ENCODE measurements at regions not wholly inside any gene's neighbourhood (a gene's known extent, or its start where the extent isn't known, plus 50 kb on each side); places are given as distances from the start of the nearest gene placed in this dataset.

DNA sequence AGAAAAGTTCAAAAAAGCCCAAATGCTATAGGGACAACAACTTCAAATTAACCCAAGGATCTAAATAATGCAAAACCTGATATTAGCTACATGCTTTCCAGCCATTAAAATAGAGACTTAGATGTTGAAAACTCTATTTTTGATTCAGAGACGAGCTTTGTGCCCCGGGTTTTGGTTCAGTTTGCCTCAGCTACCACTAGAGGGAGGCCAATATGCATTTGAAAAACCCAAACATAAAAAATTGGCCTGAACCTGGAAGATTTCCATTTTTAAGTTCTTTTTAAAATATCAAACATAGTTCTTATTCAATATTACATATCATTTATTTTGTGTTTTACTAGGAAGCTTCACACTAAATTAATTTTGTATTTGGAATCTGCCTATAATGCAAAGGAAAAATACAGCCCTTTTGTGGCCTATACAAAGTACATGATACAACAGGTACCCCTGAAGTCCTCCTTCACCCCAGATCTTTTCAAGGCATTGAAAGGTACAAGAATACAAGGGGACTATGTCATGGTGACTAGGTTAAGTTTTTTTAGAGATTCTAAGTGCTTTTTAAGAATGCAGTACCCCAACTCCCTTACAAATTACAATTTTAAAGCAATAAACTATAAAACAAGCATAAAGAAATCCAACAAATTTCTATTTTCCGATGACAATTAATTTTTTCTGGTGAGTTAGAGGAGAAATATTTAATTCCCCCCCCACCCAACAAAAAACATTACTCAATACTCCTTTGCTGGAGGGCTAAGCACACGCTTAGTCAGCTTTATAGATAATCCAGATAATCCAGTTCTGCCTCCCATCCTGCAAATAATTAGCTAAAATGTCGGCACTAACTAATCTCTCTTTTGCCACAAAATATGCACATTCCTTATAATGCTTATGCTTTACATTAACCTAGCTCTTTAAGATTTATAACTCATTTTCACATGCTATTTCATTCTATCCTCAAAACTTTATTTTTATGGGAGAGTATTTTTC lies 97.7 kb upstream of the PTPN13 start:
- H3K79me1 ChIP-seq (ENCODE audit: low read depth, low read length), result no peaks in the 10 kb centered on the region
- H3K4ac ChIP-seq (ENCODE audit: low read length), result no peak overlapping the region
- H4K91ac ChIP-seq (ENCODE audit: low read depth, low read length, poor library complexity), result no peak overlapping the region
- no CpG with 5 or more reads among the region's 5 CpGs for WGBS, 2 donors (ENCODE audit: extremely low coverage in 2 of 2, insufficient read length in 2 of 2, insufficient replicate concordance in 1 of 2)
- H2BK12ac ChIP-seq (ENCODE audit: low read length), result no peak overlapping the region
- no peak for DNase-seq (ENCODE audit: low spot score)
- no peak overlapping the region for H3K23ac ChIP-seq (ENCODE audit: low read depth, low read length, poor library complexity)
- H3K4me3 ChIP-seq (ENCODE audit: low read length in 2 of 2), result no peak overlapping the region
- no peak overlapping the region for H3K27ac ChIP-seq (replicated peaks; ENCODE audit: low read length)
- H4K8ac ChIP-seq (ENCODE audit: low read depth, low read length), result no peak overlapping the region
- H3K9me3 ChIP-seq (replicated peaks in 1 of 2; ENCODE audit: control insufficient read depth in 2 of 2, insufficient read depth in 1 of 2, low read depth in 1 of 2, low read length in 2 of 2), result peaks cover 0 to 3% of the 10 kb centered on the region in 2 donors
- H3K14ac ChIP-seq (ENCODE audit: low read length), result no peak overlapping the region
- no peak overlapping the region for H2BK120ac ChIP-seq (ENCODE audit: low read depth, low read length)
- H3K9ac ChIP-seq (ENCODE audit: low read depth, low read length, poor library complexity), result no peak overlapping the region
- no peak overlapping the region for H3K18ac ChIP-seq (ENCODE audit: low read length)
- H2AFZ ChIP-seq (ENCODE audit: low read length), result peak overlapping the region; percentile 79
- H3K27me3 ChIP-seq (ENCODE audit: control insufficient read depth in 3 of 3, insufficient read depth in 3 of 3, low read depth in 1 of 3, low read length in 3 of 3), result no peaks in the 10 kb centered on the region
- H2BK5ac ChIP-seq (ENCODE audit: low read length), result no peak overlapping the region
- no peaks in the 10 kb centered on the region for H3K36me3 ChIP-seq (replicated peaks in 1 of 2; ENCODE audit: control insufficient read depth in 2 of 2, insufficient read depth in 2 of 2, low read length in 2 of 2)
- H2BK15ac ChIP-seq (ENCODE audit: low read length), result no peak overlapping the region
- H2AK5ac ChIP-seq (ENCODE audit: low read depth, low read length), result no peak overlapping the region
- peaks cover 9 to 16% of the 10 kb centered on the region in 2 donors for H3K4me1 ChIP-seq (ENCODE audit: control insufficient read depth in 2 of 2, insufficient read depth in 1 of 2, low read depth in 1 of 2, low read length in 2 of 2)
- no peak overlapping the region for H3K4me2 ChIP-seq (ENCODE audit: insufficient read depth, low read length, poor library complexity, severe bottlenecking)

DNA sequence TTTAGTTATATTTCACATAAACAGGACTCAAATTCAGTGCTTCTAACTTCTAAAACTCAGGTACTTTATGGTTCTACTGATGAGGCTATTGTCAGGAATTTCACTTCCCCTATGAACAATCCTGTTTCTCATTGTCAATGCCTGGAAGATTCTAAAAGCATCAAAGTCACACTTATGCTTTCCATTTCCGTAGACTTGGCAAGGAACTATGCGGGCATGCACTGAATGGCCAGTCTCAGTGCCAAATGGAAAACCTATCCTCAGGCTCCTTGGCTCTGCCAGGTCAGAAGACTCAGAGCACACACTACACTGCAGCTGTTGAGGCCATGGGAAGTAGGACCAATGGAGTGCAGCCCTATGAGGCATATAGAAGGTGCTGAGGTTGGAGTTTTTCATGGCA lies 97.0 kb upstream of the PTPN13 start:
- Histone ChIP-seq H2BK15ac (ENCODE audit: low read length) (no peak overlapping the region), H3K4me3 (ENCODE audit: low read length in 2 of 2) (no peak overlapping the region), H3K4ac (ENCODE audit: low read length) (no peak overlapping the region), H2BK12ac (ENCODE audit: low read length) (no peak overlapping the region), H3K18ac (ENCODE audit: low read length) (no peak overlapping the region), H3K79me1 (ENCODE audit: low read depth, low read length) (no peaks in the 10 kb centered on the region), H3K36me3 (replicated peaks in 1 of 2; ENCODE audit: control insufficient read depth in 2 of 2, insufficient read depth in 2 of 2, low read length in 2 of 2) (no peaks in the 10 kb centered on the region), H3K4me1 (ENCODE audit: control insufficient read depth in 2 of 2, insufficient read depth in 1 of 2, low read depth in 1 of 2, low read length in 2 of 2) (peaks cover 9 to 16% of the 10 kb centered on the region in 2 donors), H3K27me3 (ENCODE audit: control insufficient read depth in 3 of 3, insufficient read depth in 3 of 3, low read depth in 1 of 3, low read length in 3 of 3) (no peaks in the 10 kb centered on the region), H3K4me2 (ENCODE audit: insufficient read depth, low read length, poor library complexity, severe bottlenecking) (no peak overlapping the region), H4K8ac (ENCODE audit: low read depth, low read length) (no peak overlapping the region), H4K91ac (ENCODE audit: low read depth, low read length, poor library complexity) (no peak overlapping the region), H3K9ac (ENCODE audit: low read depth, low read length, poor library complexity) (no peak overlapping the region), H2BK120ac (ENCODE audit: low read depth, low read length) (no peak overlapping the region), H2AK5ac (ENCODE audit: low read depth, low read length) (no peak overlapping the region), H3K14ac (ENCODE audit: low read length) (no peak overlapping the region), H3K27ac (replicated peaks; ENCODE audit: low read length) (no peak overlapping the region), H3K23ac (ENCODE audit: low read depth, low read length, poor library complexity) (no peak overlapping the region), H2BK5ac (ENCODE audit: low read length) (no peak overlapping the region), H3K9me3 (replicated peaks in 1 of 2; ENCODE audit: control insufficient read depth in 2 of 2, insufficient read depth in 1 of 2, low read depth in 1 of 2, low read length in 2 of 2) (peaks cover 0 to 3% of the 10 kb centered on the region in 2 donors), H2AFZ (ENCODE audit: low read length) (no peak overlapping the region)
- no CpG with 5 or more reads among the region's 2 CpGs for WGBS, 2 donors (ENCODE audit: extremely low coverage in 2 of 2, insufficient read length in 2 of 2, insufficient replicate concordance in 1 of 2)
- no peak for DNase-seq (ENCODE audit: low spot score)

DNA sequence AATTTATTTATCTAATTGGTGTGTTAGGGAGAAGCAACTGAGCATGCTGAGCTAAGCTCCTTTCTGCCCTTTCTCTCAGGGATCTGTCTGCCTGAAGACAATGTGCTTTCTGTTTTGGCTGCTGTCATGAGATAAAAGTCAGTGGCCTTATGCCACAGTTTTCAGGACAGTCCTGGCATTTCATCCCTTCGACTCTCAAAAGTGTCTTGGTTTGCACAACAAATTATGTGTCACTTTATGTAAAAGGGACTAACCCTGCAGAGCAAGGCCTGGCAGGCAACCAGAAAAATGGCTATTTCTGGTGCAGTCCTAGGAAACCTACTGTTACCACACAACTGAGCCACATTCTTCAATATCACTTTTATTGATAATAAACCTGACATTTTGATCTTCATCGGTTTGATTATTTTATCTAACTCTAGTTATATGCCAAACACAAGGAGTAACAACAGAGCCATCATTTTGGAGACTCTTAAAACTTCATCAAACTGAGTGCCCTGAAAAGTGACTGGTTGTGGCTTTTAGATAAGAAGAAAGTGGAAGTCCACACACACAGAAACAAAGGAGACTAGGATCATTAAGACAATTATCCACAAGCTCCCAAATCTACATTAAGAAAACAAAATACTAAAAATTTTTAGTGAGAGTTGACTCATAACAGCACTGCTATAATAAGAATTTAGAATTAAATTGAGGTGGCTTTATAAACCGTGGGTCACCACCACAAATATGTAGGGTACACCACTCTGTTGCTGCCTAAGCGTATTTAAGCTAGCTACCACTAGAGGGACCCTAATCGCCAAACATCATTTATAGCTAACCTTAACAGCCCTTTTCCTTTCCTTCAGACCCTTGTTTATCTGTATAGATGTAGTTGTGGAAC lies 95.9 kb upstream of the PTPN13 start:
- Histone ChIP-seq H3K27me3 (ENCODE audit: control insufficient read depth in 3 of 3, insufficient read depth in 3 of 3, low read depth in 1 of 3, low read length in 3 of 3) (no peaks in the 10 kb centered on the region), H3K4ac (ENCODE audit: low read length) (no peak overlapping the region), H3K9ac (ENCODE audit: low read depth, low read length, poor library complexity) (no peak overlapping the region), H3K36me3 (replicated peaks in 1 of 2; ENCODE audit: control insufficient read depth in 2 of 2, insufficient read depth in 2 of 2, low read length in 2 of 2) (no peaks in the 10 kb centered on the region), H3K18ac (ENCODE audit: low read length) (no peak overlapping the region), H3K14ac (ENCODE audit: low read length) (no peak overlapping the region), H2BK12ac (ENCODE audit: low read length) (no peak overlapping the region), H3K27ac (replicated peaks; ENCODE audit: low read length) (peak overlapping the region; percentile 47), H2AFZ (ENCODE audit: low read length) (no peak overlapping the region), H2AK5ac (ENCODE audit: low read depth, low read length) (no peak overlapping the region), H3K4me2 (ENCODE audit: insufficient read depth, low read length, poor library complexity, severe bottlenecking) (no peak overlapping the region), H4K8ac (ENCODE audit: low read depth, low read length) (no peak overlapping the region), H3K9me3 (replicated peaks in 1 of 2; ENCODE audit: control insufficient read depth in 2 of 2, insufficient read depth in 1 of 2, low read depth in 1 of 2, low read length in 2 of 2) (peaks cover 0 to 3% of the 10 kb centered on the region in 2 donors), H2BK120ac (ENCODE audit: low read depth, low read length) (no peak overlapping the region), H2BK5ac (ENCODE audit: low read length) (no peak overlapping the region), H2BK15ac (ENCODE audit: low read length) (no peak overlapping the region), H3K4me3 (ENCODE audit: low read length in 2 of 2) (no peak overlapping the region), H3K4me1 (ENCODE audit: control insufficient read depth in 2 of 2, insufficient read depth in 1 of 2, low read depth in 1 of 2, low read length in 2 of 2) (peaks cover 9 to 16% of the 10 kb centered on the region in 2 donors), H3K23ac (ENCODE audit: low read depth, low read length, poor library complexity) (no peak overlapping the region), H4K91ac (ENCODE audit: low read depth, low read length, poor library complexity) (no peak overlapping the region), H3K79me1 (ENCODE audit: low read depth, low read length) (no peaks in the 10 kb centered on the region)
- no CpG with 5 or more reads among the region's 5 CpGs for WGBS, 2 donors (ENCODE audit: extremely low coverage in 2 of 2, insufficient read length in 2 of 2, insufficient replicate concordance in 1 of 2)
- no peak for DNase-seq (ENCODE audit: low spot score)

DNA sequence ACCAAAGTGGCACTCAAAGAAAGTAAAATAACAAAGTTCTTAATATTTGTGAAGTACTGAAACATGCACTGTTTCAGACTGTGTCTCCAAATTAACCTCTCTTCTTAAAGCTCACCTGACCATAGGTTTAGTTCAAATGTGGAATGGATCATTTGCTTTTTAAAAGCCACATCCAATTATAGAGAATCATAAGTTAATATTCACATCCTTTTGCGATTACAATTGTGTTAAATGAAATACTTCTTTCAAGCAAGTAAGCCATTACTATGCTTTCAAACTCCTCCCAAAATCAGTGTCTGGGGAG lies 95.3 kb upstream of the PTPN13 start:
- no peak overlapping the region for H3K4me2 ChIP-seq (ENCODE audit: insufficient read depth, low read length, poor library complexity, severe bottlenecking)
- no peak overlapping the region for H3K14ac ChIP-seq (ENCODE audit: low read length)
- no peak overlapping the region for H4K91ac ChIP-seq (ENCODE audit: low read depth, low read length, poor library complexity)
- no peak overlapping the region for H4K8ac ChIP-seq (ENCODE audit: low read depth, low read length)
- no peaks in the 10 kb centered on the region for H3K27me3 ChIP-seq (ENCODE audit: control insufficient read depth in 3 of 3, insufficient read depth in 3 of 3, low read depth in 1 of 3, low read length in 3 of 3)
- H3K27ac ChIP-seq (replicated peaks; ENCODE audit: low read length), result no peak overlapping the region
- no peak overlapping the region for H3K9ac ChIP-seq (ENCODE audit: low read depth, low read length, poor library complexity)
- H3K18ac ChIP-seq (ENCODE audit: low read length), result no peak overlapping the region
- H3K4ac ChIP-seq (ENCODE audit: low read length), result no peak overlapping the region
- peaks cover 0 to 3% of the 10 kb centered on the region in 2 donors for H3K9me3 ChIP-seq (replicated peaks in 1 of 2; ENCODE audit: control insufficient read depth in 2 of 2, insufficient read depth in 1 of 2, low read depth in 1 of 2, low read length in 2 of 2)
- DNase-seq (ENCODE audit: low spot score), result no peak
- H2BK5ac ChIP-seq (ENCODE audit: low read length), result no peak overlapping the region
- no peaks in the 10 kb centered on the region for H3K79me1 ChIP-seq (ENCODE audit: low read depth, low read length)
- WGBS, 2 donors (ENCODE audit: extremely low coverage in 2 of 2, insufficient read length in 2 of 2, insufficient replicate concordance in 1 of 2), result no CpG with 5 or more reads among the region's 1 CpG
- no peak overlapping the region for H3K4me3 ChIP-seq (ENCODE audit: low read length in 2 of 2)
- no peak overlapping the region for H3K23ac ChIP-seq (ENCODE audit: low read depth, low read length, poor library complexity)
- no peak overlapping the region for H2BK12ac ChIP-seq (ENCODE audit: low read length)
- no peak overlapping the region for H2AK5ac ChIP-seq (ENCODE audit: low read depth, low read length)
- H2BK120ac ChIP-seq (ENCODE audit: low read depth, low read length), result no peak overlapping the region
- H2AFZ ChIP-seq (ENCODE audit: low read length), result no peak overlapping the region
- H3K4me1 ChIP-seq (ENCODE audit: control insufficient read depth in 2 of 2, insufficient read depth in 1 of 2, low read depth in 1 of 2, low read length in 2 of 2), result peaks cover 9 to 13% of the 10 kb centered on the region in 2 donors
- H2BK15ac ChIP-seq (ENCODE audit: low read length), result no peak overlapping the region
- H3K36me3 ChIP-seq (replicated peaks in 1 of 2; ENCODE audit: control insufficient read depth in 2 of 2, insufficient read depth in 2 of 2, low read length in 2 of 2), result no peaks in the 10 kb centered on the region

All from neuronal stem cell (in vitro differentiated cells).